H9 (cell line): ENCODE measurements at regions not wholly inside any gene's neighbourhood (a gene's known extent, or its start where the extent isn't known, plus 50 kb on each side); places are given as distances from the start of the nearest gene placed in this dataset.

ENCODE experiments used
- DNase-seq: peaks from one replicate; pipeline ENCODE4 v3.0.0-alpha.2; 2017
- H2AFZ ChIP-seq: one replicate; pipeline ENCODE4 v1.6.1; 2013; ENCODE audit warnings: mild to moderate bottlenecking, low read length, control low read depth, moderate library complexity
- H2AK5ac ChIP-seq: 2 replicates; pipeline ENCODE4 v1.6.1; 2013; ENCODE audit warnings: low read length, control low read depth, mixed read lengths; ENCODE audit not compliant: insufficient read length
- H2BK120ac ChIP-seq: one replicate; pipeline ENCODE4 v1.6.1; 2013; ENCODE audit warnings: low read depth, mild to moderate bottlenecking, low read length, control low read depth, inconsistent platforms; ENCODE audit not compliant: poor library complexity, severe bottlenecking
- H2BK12ac ChIP-seq: 2 replicates; pipeline ENCODE4 v1.6.1; 2013; ENCODE audit warnings: low read length, control low read depth, mixed read lengths, low read depth; ENCODE audit not compliant: insufficient read length
- H2BK15ac ChIP-seq: 2 replicates; pipeline ENCODE4 v1.6.1; 2013; ENCODE audit warnings: low read depth, low read length, control low read depth
- H2BK20ac ChIP-seq: one replicate; pipeline ENCODE4 v1.6.1; 2013; ENCODE audit warnings: low read depth, mild to moderate bottlenecking, low read length, control low read depth, inconsistent platforms; ENCODE audit not compliant: poor library complexity, severe bottlenecking
- H2BK5ac ChIP-seq: 2 replicates; pipeline ENCODE4 v1.6.1; 2013; ENCODE audit warnings: low read length, control low read depth, mixed read lengths; ENCODE audit not compliant: insufficient read length
- H3K14ac ChIP-seq: 2 replicates; pipeline ENCODE4 v1.6.1; 2013; ENCODE audit warnings: low read length, control low read depth; ENCODE audit not compliant: insufficient read depth
- H3K18ac ChIP-seq: 2 replicates; pipeline ENCODE4 v1.6.1; 2013; ENCODE audit warnings: low read depth, mild to moderate bottlenecking, mixed read lengths, low read length, control low read depth; ENCODE audit not compliant: insufficient read length
- H3K23ac ChIP-seq: 2 replicates; pipeline ENCODE4 v1.6.1; 2013; ENCODE audit warnings: low read length, control low read depth, mixed read lengths, low read depth; ENCODE audit not compliant: insufficient read length
- H3K23me2 ChIP-seq: 2 replicates; pipeline ENCODE4 v1.6.1; 2013; ENCODE audit warnings: low read depth, mild to moderate bottlenecking, mixed read lengths, low read length, control low read depth; ENCODE audit not compliant: insufficient read length, poor library complexity, severe bottlenecking
- H3K27ac ChIP-seq: 2 replicates; pipeline ENCODE4 v1.5.1; 2013; ENCODE audit warnings: low read length, control low read depth, mixed read lengths, low read depth; ENCODE audit not compliant: insufficient read length
- H3K27me3 ChIP-seq: 2 replicates; pipeline ENCODE4 v1.6.1; 2013; ENCODE audit warnings: low read length, control low read depth, inconsistent platforms; ENCODE audit not compliant: insufficient read depth
- H3K4ac ChIP-seq: 2 replicates; pipeline ENCODE4 v1.6.1; 2013; ENCODE audit warnings: low read depth, mild to moderate bottlenecking, control low read depth, inconsistent platforms, low read length, moderate library complexity
- H3K4me1 ChIP-seq: 2 replicates; pipeline ENCODE4 v1.6.1; 2013; ENCODE audit warnings: low read length, control low read depth, inconsistent platforms; ENCODE audit not compliant: insufficient read depth
- H3K4me2 ChIP-seq: 2 replicates; pipeline ENCODE4 v1.6.1; 2013; ENCODE audit warnings: low read length, control low read depth, mixed read lengths; ENCODE audit not compliant: insufficient read length, insufficient read depth
- H3K56ac ChIP-seq: 2 replicates; pipeline ENCODE4 v1.6.1; 2013; ENCODE audit warnings: low read depth, mild to moderate bottlenecking, mixed read lengths, low read length, control low read depth; ENCODE audit not compliant: insufficient read length
- H3K79me1 ChIP-seq: 2 replicates; pipeline ENCODE4 v1.6.1; 2013; ENCODE audit warnings: low read depth, mild to moderate bottlenecking, moderate library complexity, low read length, control low read depth, inconsistent platforms; ENCODE audit not compliant: insufficient read depth, poor library complexity, severe bottlenecking
- H3K79me2 ChIP-seq: 2 replicates; pipeline ENCODE4 v1.6.1; 2013; ENCODE audit warnings: low read length, control low read depth, inconsistent platforms; ENCODE audit not compliant: insufficient read depth
- H3K9ac ChIP-seq: 2 replicates; pipeline ENCODE4 v1.6.1; 2013; ENCODE audit warnings: low read length, control low read depth, mixed read lengths; ENCODE audit not compliant: insufficient read length; ENCODE audit errors: extremely low read depth
- H3K9me3 ChIP-seq: one replicate; pipeline ENCODE4 v1.6.1; 2013; ENCODE audit warnings: low read depth, low read length, inconsistent platforms; ENCODE audit not compliant: control insufficient read depth
- H3T11ph ChIP-seq: one replicate; pipeline ENCODE4 v1.6.1; 2013; ENCODE audit warnings: mild to moderate bottlenecking, low read length, control low read depth, inconsistent platforms
- H4K20me1 ChIP-seq: one replicate; pipeline ENCODE4 v1.6.1; 2013; ENCODE audit not compliant: control insufficient read depth, insufficient read length, insufficient read depth
- H4K5ac ChIP-seq: 2 replicates; pipeline ENCODE4 v1.6.1; 2013; ENCODE audit warnings: low read depth, mild to moderate bottlenecking, mixed read lengths, low read length, control low read depth; ENCODE audit not compliant: insufficient read length
- H4K8ac ChIP-seq: replicated peaks from 2 replicates; pipeline ENCODE4 v1.6.1; 2013; ENCODE audit warnings: low read length, control low read depth, mixed read lengths, low read depth; ENCODE audit not compliant: insufficient read length
- H4K91ac ChIP-seq: 2 replicates; pipeline ENCODE4 v1.6.1; 2013; ENCODE audit warnings: low read depth, mild to moderate bottlenecking, moderate library complexity, mixed read lengths, low read length, control low read depth; ENCODE audit not compliant: insufficient read length
- H3K27ac Mint-ChIP-seq, 3 experiments: 2 replicates in 2 of 3; 3 replicates in 1 of 3; pipeline ENCODE4 v1.8.0; 2020 to 2021; ENCODE audit warnings: mixed read lengths in 3 of 3, mild to moderate bottlenecking in 1 of 3, moderate library complexity in 1 of 3
- H3K27me3 Mint-ChIP-seq: 2 replicates; pipeline ENCODE4 v1.8.0; 2021; ENCODE audit warnings: low read depth, mild to moderate bottlenecking, moderate library complexity, mixed read lengths
- H3K36me3 Mint-ChIP-seq, 3 experiments: 2 replicates in 2 of 3; 3 replicates in 1 of 3; pipeline ENCODE4 v1.8.0; 2020 to 2021; ENCODE audit warnings: low read depth in 3 of 3, mixed read lengths in 3 of 3; ENCODE audit not compliant: insufficient read depth in 1 of 3
- H3K4me1 Mint-ChIP-seq, 2 experiments: 2 replicates each; pipeline ENCODE4 v1.8.0; 2020; ENCODE audit warnings: mixed read lengths in 2 of 2
- H3K4me3 Mint-ChIP-seq, 2 experiments: 2 replicates in 1 of 2; 3 replicates in 1 of 2; pipeline ENCODE4 v1.8.0; 2020 to 2021; ENCODE audit warnings: mild to moderate bottlenecking in 2 of 2, mixed read lengths in 2 of 2, moderate library complexity in 1 of 2
- H3K9me3 Mint-ChIP-seq, 2 experiments: 2 replicates in 1 of 2; 3 replicates in 1 of 2; pipeline ENCODE4 v1.8.0; 2020; ENCODE audit warnings: mild to moderate bottlenecking in 2 of 2, mixed read lengths in 2 of 2, moderate library complexity in 1 of 2
- WGBS: extraction: QIAGEN DNeasy Blood & Tissue Kit; methylation state at CpG from one replicate; pipeline ENCODE4 v1.1.7; 2013; ENCODE audit warnings: missing lambda C conversion rate, low lambda C conversion rate, mixed read lengths; ENCODE audit not compliant: insufficient read length; ENCODE audit errors: extremely low coverage; 5-methylcytosine and 5-hydroxymethylcytosine counted together
- TF ChIP-seq, protein P1 (sequence below): fragments of 200-600 bp; sonication (generic); conservative IDR thresholded peaks from 3 replicates; pipeline ENCODE4 v1.8.0; 2021; ENCODE audit warnings: antibody characterized with exemption, mild to moderate bottlenecking

DNA sequence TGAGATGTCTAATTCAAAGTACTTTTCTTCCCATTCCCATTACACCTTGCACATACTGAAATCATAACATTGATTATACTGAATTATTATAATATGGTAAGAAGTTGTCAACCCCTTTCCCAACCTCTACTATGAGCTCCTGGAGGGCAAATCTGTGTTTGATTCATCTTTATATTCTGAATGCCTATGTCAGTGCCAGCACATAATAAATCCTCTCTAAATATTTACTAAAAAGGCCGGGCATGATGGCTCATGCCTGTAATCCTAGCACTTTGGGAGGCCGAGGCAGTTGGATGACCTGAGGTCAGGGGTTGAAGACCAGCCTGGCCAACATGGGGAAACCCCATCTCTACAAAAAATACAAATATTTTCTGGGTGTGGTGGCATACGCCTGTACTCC lies 392.5 kb upstream of the CADM2 start:
- Histone ChIP-seq H2BK20ac (no peak overlapping the region), H2BK5ac (no peak overlapping the region), H3T11ph (no peak overlapping the region), H3K18ac (no peak overlapping the region), H3K79me1 (no peaks in the 10 kb centered on the region), H3K23me2 (no peaks in the 10 kb centered on the region), H3K79me2 (no peaks in the 10 kb centered on the region; the same call in 1 of the 2 replicates), H3K9ac (no peak overlapping the region), H3K27me3 (no peaks in the 10 kb centered on the region), H4K8ac (no peak overlapping the region), H2BK15ac (no peak overlapping the region), H3K23ac (no peak overlapping the region), H3K4me1 (no peaks in the 10 kb centered on the region), H2BK120ac (no peak overlapping the region), H3K27ac (no peak overlapping the region), H2AK5ac (no peak overlapping the region), H3K4me2 (no peak overlapping the region), H4K20me1 (no peaks in the 10 kb centered on the region), H3K14ac (no peak overlapping the region), H4K5ac (no peak overlapping the region), H3K56ac (no peak overlapping the region), H4K91ac (no peak overlapping the region), H2AFZ (no peak overlapping the region), H3K4ac (no peak overlapping the region), H2BK12ac (no peak overlapping the region), H3K9me3 (no peaks in the 10 kb centered on the region)
- Mint-ChIP-seq H3K4me1 (no peaks in the 10 kb centered on the region), H3K4me3 (no peak overlapping the region), H3K27ac (no peak overlapping the region), H3K36me3 (no peaks in the 10 kb centered on the region), H3K9me3 (no peaks in the 10 kb centered on the region), H3K27me3 (no peaks in the 10 kb centered on the region)
- no peak for DNase-seq
- TF ChIP-seq, protein P1, sequence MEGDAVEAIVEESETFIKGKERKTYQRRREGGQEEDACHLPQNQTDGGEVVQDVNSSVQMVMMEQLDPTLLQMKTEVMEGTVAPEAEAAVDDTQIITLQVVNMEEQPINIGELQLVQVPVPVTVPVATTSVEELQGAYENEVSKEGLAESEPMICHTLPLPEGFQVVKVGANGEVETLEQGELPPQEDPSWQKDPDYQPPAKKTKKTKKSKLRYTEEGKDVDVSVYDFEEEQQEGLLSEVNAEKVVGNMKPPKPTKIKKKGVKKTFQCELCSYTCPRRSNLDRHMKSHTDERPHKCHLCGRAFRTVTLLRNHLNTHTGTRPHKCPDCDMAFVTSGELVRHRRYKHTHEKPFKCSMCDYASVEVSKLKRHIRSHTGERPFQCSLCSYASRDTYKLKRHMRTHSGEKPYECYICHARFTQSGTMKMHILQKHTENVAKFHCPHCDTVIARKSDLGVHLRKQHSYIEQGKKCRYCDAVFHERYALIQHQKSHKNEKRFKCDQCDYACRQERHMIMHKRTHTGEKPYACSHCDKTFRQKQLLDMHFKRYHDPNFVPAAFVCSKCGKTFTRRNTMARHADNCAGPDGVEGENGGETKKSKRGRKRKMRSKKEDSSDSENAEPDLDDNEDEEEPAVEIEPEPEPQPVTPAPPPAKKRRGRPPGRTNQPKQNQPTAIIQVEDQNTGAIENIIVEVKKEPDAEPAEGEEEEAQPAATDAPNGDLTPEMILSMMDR, result no peak
- WGBS, result no CpG with 5 or more reads among the region's 3 CpGs
